CD4-positive, alpha-beta T cell treated with Interferon gamma for 1 hour (primary cell): ENCODE measurements at regions not wholly inside any gene's neighbourhood (a gene's known extent, or its start where the extent isn't known, plus 50 kb on each side); places are given as distances from the start of the nearest gene placed in this dataset.
"Not testable (repeated sequence)": the region's sequence is repeated elsewhere in the genome, so short reads cannot be mapped to it uniquely, and the experiment has no call there.

ENCODE experiments used
- DNase-seq: peaks from one replicate; pipeline ENCODE4 v3.0.0-alpha.2; 2020

- no peak for DNase-seq
Observed at GRCh38 chr4:23504083-23504482, 385.8 kb downstream of the PPARGC1A start.

- DNase-seq = no peak
Observed at GRCh38 chr4:23500894-23501449, 388.9 kb downstream of the PPARGC1A start.

GRCh38 chr4:23485801-23486200 lies 404.0 kb downstream of the PPARGC1A start:
- DNase-seq = no peak

GRCh38 chr4:23484689-23485088 lies 405.2 kb downstream of the PPARGC1A start:
- DNase-seq = no peak

GRCh38 chr4:23483320-23483960 lies 406.4 kb downstream of the PPARGC1A start:
- DNase-seq = no peak

GRCh38 chr4:23481566-23481965 lies 408.3 kb downstream of the PPARGC1A start:
- DNase-seq = no peak

- DNase-seq = no peak
Observed at GRCh38 chr4:23477905-23478304, 411.9 kb downstream of the PPARGC1A start.

- DNase-seq = no peak
Observed at GRCh38 chr4:23476515-23477090, 413.2 kb downstream of the PPARGC1A start.

GRCh38 chr4:23463071-23463470 lies 426.8 kb downstream of the PPARGC1A start:
- no peak for DNase-seq

GRCh38 chr4:23458054-23458453 lies 431.8 kb downstream of the PPARGC1A start:
- DNase-seq = no peak

- DNase-seq = no peak
Observed at GRCh38 chr4:23456864-23457263, 433.0 kb downstream of the PPARGC1A start.

GRCh38 chr4:23455456-23456158 lies 434.2 kb downstream of the PPARGC1A start:
- DNase-seq = no peak

- DNase-seq = no peak
Observed at GRCh38 chr4:23441530-23442069, 448.2 kb downstream of the PPARGC1A start.

GRCh38 chr4:23438764-23439163 lies 451.1 kb downstream of the PPARGC1A start:
- DNase-seq = no peak

- DNase-seq = no peak
Observed at GRCh38 chr4:23429497-23429896, 460.4 kb downstream of the PPARGC1A start.

GRCh38 chr4:23425570-23425969 lies 464.3 kb downstream of the PPARGC1A start:
- DNase-seq = no peak

GRCh38 chr4:23423540-23423939 lies 466.3 kb downstream of the PPARGC1A start:
- DNase-seq = no peak

GRCh38 chr4:23422878-23423277 lies 467.0 kb downstream of the PPARGC1A start:
- no peak for DNase-seq

- no peak for DNase-seq
Observed at GRCh38 chr4:23413631-23414030, 476.2 kb downstream of the PPARGC1A start.

- no peak for DNase-seq
Observed at GRCh38 chr4:23412701-23413100, 477.1 kb downstream of the PPARGC1A start.

- DNase-seq = not testable (repeated sequence)
Observed at GRCh38 chr4:23408913-23409312, 480.9 kb downstream of the PPARGC1A start.

- no peak for DNase-seq
Observed at GRCh38 chr4:23401572-23401971, 488.3 kb downstream of the PPARGC1A start.

- no peak for DNase-seq
Observed at GRCh38 chr4:23392860-23393458, 496.9 kb downstream of the PPARGC1A start.
